ENCODE measurements at regions not wholly inside any gene's neighbourhood (a gene's known extent, or its start where the extent isn't known, plus 50 kb on each side); places are given as distances from the start of the nearest gene placed in this dataset.

GRCh38 chr12:83859021-83859420 lies 1053.6 kb downstream of the SLC6A15 start:
- Mint-ChIP-seq H3K36me3 (ENCODE audit: low read depth) (no peaks in the 10 kb centered on the region), H3K9me3 (peaks cover 45% of the 10 kb centered on the region), H3K4me1 (ENCODE audit: low read depth) (no peaks in the 10 kb centered on the region), H3K27ac (no peak overlapping the region), H3K4me3 (no peak overlapping the region), H3K27me3 (ENCODE audit: low read depth) (no peaks in the 10 kb centered on the region)
- no peak for DNase-seq (ENCODE audit: low spot score)

- no peak overlapping the region for H3K27ac Mint-ChIP-seq
- no peaks in the 10 kb centered on the region for H3K36me3 Mint-ChIP-seq (ENCODE audit: low read depth)
- peaks cover 49% of the 10 kb centered on the region for H3K9me3 Mint-ChIP-seq
- DNase-seq (ENCODE audit: low spot score): no peak
- no peak overlapping the region for H3K4me3 Mint-ChIP-seq
- no peaks in the 10 kb centered on the region for H3K27me3 Mint-ChIP-seq (ENCODE audit: low read depth)
- H3K4me1 Mint-ChIP-seq (ENCODE audit: low read depth): no peaks in the 10 kb centered on the region
Observed at GRCh38 chr12:83856803-83857202, 1055.8 kb downstream of the SLC6A15 start.

GRCh38 chr12:83850531-83850930 lies 1062.1 kb downstream of the SLC6A15 start:
- Mint-ChIP-seq H3K4me3 (no peak overlapping the region), H3K27ac (no peak overlapping the region), H3K36me3 (ENCODE audit: low read depth) (no peaks in the 10 kb centered on the region), H3K27me3 (ENCODE audit: low read depth) (no peaks in the 10 kb centered on the region), H3K9me3 (peaks cover 18% of the 10 kb centered on the region), H3K4me1 (ENCODE audit: low read depth) (no peaks in the 10 kb centered on the region)
- no peak for DNase-seq (ENCODE audit: low spot score)

- no peak overlapping the region for H3K4me3 Mint-ChIP-seq
- H3K27ac Mint-ChIP-seq: no peak overlapping the region
- no peak for DNase-seq (ENCODE audit: low spot score)
- no peaks in the 10 kb centered on the region for H3K27me3 Mint-ChIP-seq (ENCODE audit: low read depth)
- H3K9me3 Mint-ChIP-seq: peaks cover 5% of the 10 kb centered on the region
- no peaks in the 10 kb centered on the region for H3K36me3 Mint-ChIP-seq (ENCODE audit: low read depth)
- H3K4me1 Mint-ChIP-seq (ENCODE audit: low read depth): no peaks in the 10 kb centered on the region
Observed at GRCh38 chr12:83848702-83849101, 1063.9 kb downstream of the SLC6A15 start.

- DNase-seq (ENCODE audit: low spot score): no peak
- H3K9me3 Mint-ChIP-seq: no peaks in the 10 kb centered on the region
- H3K27me3 Mint-ChIP-seq (ENCODE audit: low read depth): no peaks in the 10 kb centered on the region
- H3K27ac Mint-ChIP-seq: no peak overlapping the region
- no peak overlapping the region for H3K4me3 Mint-ChIP-seq
- no peaks in the 10 kb centered on the region for H3K36me3 Mint-ChIP-seq (ENCODE audit: low read depth)
- no peaks in the 10 kb centered on the region for H3K4me1 Mint-ChIP-seq (ENCODE audit: low read depth)
Observed at GRCh38 chr12:83843541-83843940, 1069.1 kb downstream of the SLC6A15 start.

GRCh38 chr12:83841620-83842019 lies 1071.0 kb downstream of the SLC6A15 start:
- H3K27ac Mint-ChIP-seq: no peak overlapping the region

GRCh38 chr12:83827860-83828259 lies 1084.7 kb downstream of the SLC6A15 start:
- no peaks in the 10 kb centered on the region for H3K9me3 Mint-ChIP-seq
- H3K36me3 Mint-ChIP-seq (ENCODE audit: low read depth): no peaks in the 10 kb centered on the region
- no peak overlapping the region for H3K27ac Mint-ChIP-seq
- H3K27me3 Mint-ChIP-seq (ENCODE audit: low read depth): no peaks in the 10 kb centered on the region
- DNase-seq (ENCODE audit: low spot score): no peak
- H3K4me1 Mint-ChIP-seq (ENCODE audit: low read depth): no peaks in the 10 kb centered on the region
- no peak overlapping the region for H3K4me3 Mint-ChIP-seq

More at GRCh38 chr12:83841620-83842019, 1071.0 kb downstream of the SLC6A15 start:
- Mint-ChIP-seq H3K4me3 (no peak overlapping the region), H3K9me3 (no peaks in the 10 kb centered on the region), H3K4me1 (ENCODE audit: low read depth) (no peaks in the 10 kb centered on the region), H3K36me3 (ENCODE audit: low read depth) (no peaks in the 10 kb centered on the region), H3K27me3 (ENCODE audit: low read depth) (no peaks in the 10 kb centered on the region)
- DNase-seq (ENCODE audit: low spot score): no peak

- H3K4me1 Mint-ChIP-seq (ENCODE audit: low read depth): no peaks in the 10 kb centered on the region
- no peaks in the 10 kb centered on the region for H3K27me3 Mint-ChIP-seq (ENCODE audit: low read depth)
- no peaks in the 10 kb centered on the region for H3K36me3 Mint-ChIP-seq (ENCODE audit: low read depth)
- H3K9me3 Mint-ChIP-seq: no peaks in the 10 kb centered on the region
- no peak overlapping the region for H3K4me3 Mint-ChIP-seq
- H3K27ac Mint-ChIP-seq: no peak overlapping the region
- DNase-seq (ENCODE audit: low spot score): no peak
Observed at GRCh38 chr12:83827193-83827592, 1085.4 kb downstream of the SLC6A15 start.

- no peaks in the 10 kb centered on the region for H3K4me1 Mint-ChIP-seq (ENCODE audit: low read depth)
Observed at GRCh38 chr12:83826112-83826511, 1086.5 kb downstream of the SLC6A15 start.

GRCh38 chr12:83823386-83824045 lies 1089.1 kb downstream of the SLC6A15 start:
- DNase-seq (ENCODE audit: low spot score): peak; percentile 7
- Mint-ChIP-seq H3K4me3 (no peak overlapping the region), H3K9me3 (no peaks in the 10 kb centered on the region), H3K36me3 (ENCODE audit: low read depth) (no peaks in the 10 kb centered on the region), H3K4me1 (ENCODE audit: low read depth) (no peaks in the 10 kb centered on the region), H3K27me3 (ENCODE audit: low read depth) (no peaks in the 10 kb centered on the region), H3K27ac (no peak overlapping the region)

More at GRCh38 chr12:83826112-83826511, 1086.5 kb downstream of the SLC6A15 start:
- DNase-seq (ENCODE audit: low spot score): no peak
- Mint-ChIP-seq H3K4me3 (no peak overlapping the region), H3K36me3 (ENCODE audit: low read depth) (no peaks in the 10 kb centered on the region), H3K27me3 (ENCODE audit: low read depth) (no peaks in the 10 kb centered on the region), H3K27ac (no peak overlapping the region), H3K9me3 (no peaks in the 10 kb centered on the region)

- no peaks in the 10 kb centered on the region for H3K4me1 Mint-ChIP-seq (ENCODE audit: low read depth)
- no peaks in the 10 kb centered on the region for H3K36me3 Mint-ChIP-seq (ENCODE audit: low read depth)
- no peaks in the 10 kb centered on the region for H3K9me3 Mint-ChIP-seq
- no peak for DNase-seq (ENCODE audit: low spot score)
- H3K4me3 Mint-ChIP-seq: no peak overlapping the region
- no peaks in the 10 kb centered on the region for H3K27me3 Mint-ChIP-seq (ENCODE audit: low read depth)
- H3K27ac Mint-ChIP-seq: no peak overlapping the region
Observed at GRCh38 chr12:83821967-83822366, 1090.6 kb downstream of the SLC6A15 start.

GRCh38 chr12:83818881-83819280 lies 1093.7 kb downstream of the SLC6A15 start:
- no peak for DNase-seq (ENCODE audit: low spot score)
- Mint-ChIP-seq H3K27ac (no peak overlapping the region), H3K36me3 (ENCODE audit: low read depth) (no peaks in the 10 kb centered on the region), H3K9me3 (no peaks in the 10 kb centered on the region), H3K4me1 (ENCODE audit: low read depth) (no peaks in the 10 kb centered on the region), H3K27me3 (ENCODE audit: low read depth) (no peaks in the 10 kb centered on the region), H3K4me3 (no peak overlapping the region)

GRCh38 chr12:83817730-83818129 lies 1094.9 kb downstream of the SLC6A15 start:
- H3K27ac Mint-ChIP-seq: no peak overlapping the region
- H3K9me3 Mint-ChIP-seq: no peaks in the 10 kb centered on the region

GRCh38 chr12:83808591-83808990 lies 1104.0 kb downstream of the SLC6A15 start:
- Mint-ChIP-seq H3K36me3 (ENCODE audit: low read depth) (no peaks in the 10 kb centered on the region), H3K27me3 (ENCODE audit: low read depth) (no peaks in the 10 kb centered on the region), H3K9me3 (no peaks in the 10 kb centered on the region), H3K27ac (no peak overlapping the region), H3K4me3 (no peak overlapping the region), H3K4me1 (ENCODE audit: low read depth) (no peaks in the 10 kb centered on the region)
- DNase-seq (ENCODE audit: low spot score): no peak

More at GRCh38 chr12:83817730-83818129, 1094.9 kb downstream of the SLC6A15 start:
- no peaks in the 10 kb centered on the region for H3K27me3 Mint-ChIP-seq (ENCODE audit: low read depth)
- DNase-seq (ENCODE audit: low spot score): no peak
- H3K36me3 Mint-ChIP-seq (ENCODE audit: low read depth): no peaks in the 10 kb centered on the region
- no peaks in the 10 kb centered on the region for H3K4me1 Mint-ChIP-seq (ENCODE audit: low read depth)
- no peak overlapping the region for H3K4me3 Mint-ChIP-seq

GRCh38 chr12:83807871-83808270 lies 1104.7 kb downstream of the SLC6A15 start:
- Mint-ChIP-seq H3K27ac (no peak overlapping the region), H3K9me3 (no peaks in the 10 kb centered on the region), H3K27me3 (ENCODE audit: low read depth) (no peaks in the 10 kb centered on the region), H3K4me3 (no peak overlapping the region), H3K4me1 (ENCODE audit: low read depth) (no peaks in the 10 kb centered on the region), H3K36me3 (ENCODE audit: low read depth) (no peaks in the 10 kb centered on the region)
- DNase-seq (ENCODE audit: low spot score): no peak
